Loucy (cell line): ENCODE measurements at regions not wholly inside any gene's neighbourhood (a gene's known extent, or its start where the extent isn't known, plus 50 kb on each side); places are given as distances from the start of the nearest gene placed in this dataset.

Experiments
- H2AFZ ChIP-seq: fragments of 200-600 bp; sonication (generic); 2 replicates; pipeline ENCODE4 v1.6.0; 2016; ENCODE audit warnings: antibody characterized with exemption, mild to moderate bottlenecking, low read length, moderate library complexity
- H3F3A ChIP-seq: fragments of 200-600 bp; 2 replicates; pipeline ENCODE4 v1.6.0; 2016; ENCODE audit warnings: antibody characterized with exemption, low read depth, mild to moderate bottlenecking
- H3K27me3 ChIP-seq: fragments of 200-600 bp; sonication (generic); 2 replicates; pipeline ENCODE4 v1.6.1; 2014; ENCODE audit warnings: low read length, mild to moderate bottlenecking; ENCODE audit not compliant: insufficient read depth, poor library complexity, severe bottlenecking
- H3K36me3 ChIP-seq: fragments of 200-600 bp; sonication (generic); 2 replicates; pipeline ENCODE4 v1.6.1; 2016; ENCODE audit warnings: low read length; ENCODE audit not compliant: insufficient read depth
- H3K4me1 ChIP-seq: fragments of 200-600 bp; sonication (generic); 2 replicates; pipeline ENCODE4 v1.5.1; 2014; ENCODE audit warnings: low read length, mild to moderate bottlenecking; ENCODE audit not compliant: insufficient read depth, poor library complexity, severe bottlenecking
- H3K4me2 ChIP-seq: fragments of 200-600 bp; sonication (generic); 2 replicates; pipeline ENCODE4 v1.6.0; 2014; ENCODE audit warnings: antibody characterized with exemption, low read length, low read depth, mild to moderate bottlenecking; ENCODE audit not compliant: poor library complexity, severe bottlenecking
- H3K4me3 ChIP-seq: fragments of 200-600 bp; sonication (generic); 2 replicates; pipeline ENCODE4 v1.5.1; 2014; ENCODE audit warnings: low read length, mild to moderate bottlenecking, mixed read lengths; ENCODE audit not compliant: poor library complexity, severe bottlenecking
- H3K79me2 ChIP-seq: fragments of 200-600 bp; sonication (generic); 2 replicates; pipeline ENCODE4 v1.6.1; 2014; ENCODE audit warnings: low read length; ENCODE audit not compliant: insufficient read depth
- H3K9ac ChIP-seq: fragments of 200-600 bp; sonication (generic); 2 replicates; pipeline ENCODE4 v1.6.0; 2014; ENCODE audit warnings: mild to moderate bottlenecking, low read depth, low read length, moderate library complexity; ENCODE audit not compliant: poor library complexity, severe bottlenecking
- H3K9me2 ChIP-seq: fragments of 200-600 bp; sonication (generic); replicated peaks from 2 replicates; pipeline ENCODE4 v1.6.1; 2016; ENCODE audit warnings: low read depth, low read length, mixed read lengths
- H3K9me3 ChIP-seq: fragments of 200-600 bp; sonication (generic); 2 replicates; pipeline ENCODE4 v1.6.1; 2014; ENCODE audit warnings: mild to moderate bottlenecking, antibody characterized with exemption, low read length, low read depth; ENCODE audit not compliant: insufficient read depth
- H4K20me1 ChIP-seq: fragments of 200-600 bp; sonication (generic); 2 replicates; pipeline ENCODE4 v1.6.0; 2014; ENCODE audit warnings: antibody characterized with exemption, low read length, mild to moderate bottlenecking; ENCODE audit not compliant: insufficient read depth, poor library complexity, severe bottlenecking
- CTCF ChIP-seq: fragments of 200-600 bp; sonication (generic); conservative IDR thresholded peaks from 2 replicates; pipeline ENCODE4 v1.5.1; 2014; ENCODE audit warnings: mild to moderate bottlenecking, antibody characterized with exemption, low read length
- EZH2phosphoT487 ChIP-seq: fragments of 200-600 bp; IDR thresholded peaks from 2 replicates; pipeline ENCODE4 v1.6.1; 2018; ENCODE audit warnings: antibody characterized with exemption, mild to moderate bottlenecking, moderate library complexity, borderline replicate concordance

- Histone ChIP-seq H3K36me3 (no peaks in the 10 kb centered on the region), H3K9ac (no peak overlapping the region), H3K27me3 (no peaks in the 10 kb centered on the region), H3K79me2 (no peaks in the 10 kb centered on the region), H3K9me2 (no peaks in the 10 kb centered on the region), H4K20me1 (no peaks in the 10 kb centered on the region), H3K4me1 (no peaks in the 10 kb centered on the region), H3K9me3 (no peaks in the 10 kb centered on the region), H3K4me2 (no peak overlapping the region), H3F3A (no peaks in the 10 kb centered on the region), H2AFZ (no peak overlapping the region), H3K4me3 (no peak overlapping the region)
- no peak for TF ChIP-seq EZH2phosphoT487
- TF ChIP-seq CTCF, result no peak
Observed at GRCh38 chr2:67043781-67044478, 353.2 kb upstream of the ETAA1 start.

GRCh38 chr2:67046591-67046990 lies 350.5 kb upstream of the ETAA1 start:
- Histone ChIP-seq H3K27me3 (no peaks in the 10 kb centered on the region), H3K36me3 (no peaks in the 10 kb centered on the region), H3K9ac (no peak overlapping the region), H3F3A (no peaks in the 10 kb centered on the region), H3K4me2 (no peak overlapping the region), H3K4me1 (no peaks in the 10 kb centered on the region), H2AFZ (no peak overlapping the region), H3K9me3 (no peaks in the 10 kb centered on the region), H3K79me2 (no peaks in the 10 kb centered on the region), H3K4me3 (no peak overlapping the region), H4K20me1 (no peaks in the 10 kb centered on the region), H3K9me2 (no peaks in the 10 kb centered on the region)
- TF ChIP-seq EZH2phosphoT487, result no peak
- no peak for TF ChIP-seq CTCF

GRCh38 chr2:67048314-67048713 lies 348.8 kb upstream of the ETAA1 start:
- H3K4me2 ChIP-seq, result no peak overlapping the region

More at GRCh38 chr2:67048314-67048713, 348.8 kb upstream of the ETAA1 start:
- Histone ChIP-seq H2AFZ (no peak overlapping the region), H3K9me3 (no peaks in the 10 kb centered on the region), H3F3A (no peaks in the 10 kb centered on the region), H3K9ac (no peak overlapping the region), H3K36me3 (no peaks in the 10 kb centered on the region), H3K27me3 (no peaks in the 10 kb centered on the region), H3K79me2 (no peaks in the 10 kb centered on the region), H3K4me3 (no peak overlapping the region), H3K9me2 (no peaks in the 10 kb centered on the region), H4K20me1 (no peaks in the 10 kb centered on the region), H3K4me1 (no peaks in the 10 kb centered on the region)
- TF ChIP-seq CTCF, result 0 out of 2 replicates have a peak, but pooled peaks have one; percentile 12
- no peak for TF ChIP-seq EZH2phosphoT487
